Mesothelial cell of epicardium (in vitro differentiated cells): ENCODE measurements at regions not wholly inside any gene's neighbourhood (a gene's known extent, or its start where the extent isn't known, plus 50 kb on each side); places are given as distances from the start of the nearest gene placed in this dataset.

ENCODE experiments used
- DNase-seq, 2 experiments: peaks; one replicate each; pipeline ENCODE4 v3.0.0; 2021; ENCODE audit warnings: low spot score in 2 of 2; ENCODE audit not compliant: unreplicated experiment in 2 of 2
- H3K27ac Mint-ChIP-seq: 2 replicates; pipeline ENCODE4 v1.8.0; 2021; ENCODE audit warnings: mixed read lengths
- H3K27me3 Mint-ChIP-seq: 2 replicates; pipeline ENCODE4 v1.8.0; 2021; ENCODE audit warnings: low read depth, mixed read lengths
- H3K36me3 Mint-ChIP-seq: 2 replicates; pipeline ENCODE4 v1.8.0; 2021; ENCODE audit warnings: mixed read lengths
- H3K4me1 Mint-ChIP-seq: 2 replicates; pipeline ENCODE4 v1.8.0; 2021; ENCODE audit warnings: mixed read lengths
- H3K4me3 Mint-ChIP-seq: 2 replicates; pipeline ENCODE4 v1.8.0; 2021; ENCODE audit warnings: mild to moderate bottlenecking, moderate library complexity, mixed read lengths
- H3K9me3 Mint-ChIP-seq: 2 replicates; pipeline ENCODE4 v1.8.0; 2021; ENCODE audit warnings: mixed read lengths
- TF ChIP-seq, protein P1 (sequence below): fragments of 200-600 bp; sonication (generic); IDR thresholded peaks from one replicate; pipeline ENCODE4 v1.5.0; 2021; ENCODE audit warnings: antibody characterized with exemption; ENCODE audit not compliant: unreplicated experiment

DNA sequence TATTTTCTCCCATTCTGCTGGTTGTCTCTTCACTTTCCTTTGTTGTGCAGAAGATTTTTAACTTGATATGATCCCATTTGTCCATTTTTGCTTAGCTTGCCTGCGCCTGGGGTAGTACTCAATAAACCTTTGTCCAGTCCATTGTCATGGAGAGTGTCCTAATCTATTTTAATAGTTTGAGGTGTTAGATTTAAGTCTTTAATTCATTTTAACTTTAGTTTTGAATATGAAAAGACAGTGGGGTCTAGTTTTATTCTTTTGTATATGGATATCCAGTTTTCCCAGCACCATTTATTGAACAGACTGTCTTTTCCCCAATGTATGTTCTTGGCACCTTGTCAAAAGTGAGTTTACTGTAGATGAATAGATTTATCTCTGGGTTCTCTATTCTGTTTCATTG is 76.0 kb upstream of the ITM2A start:
- peaks cover 9% of the 10 kb centered on the region for H3K9me3 Mint-ChIP-seq
- no peak overlapping the region for H3K4me3 Mint-ChIP-seq
- no peaks in the 10 kb centered on the region for H3K36me3 Mint-ChIP-seq
- no peak overlapping the region for H3K27ac Mint-ChIP-seq
- TF ChIP-seq, protein P1, sequence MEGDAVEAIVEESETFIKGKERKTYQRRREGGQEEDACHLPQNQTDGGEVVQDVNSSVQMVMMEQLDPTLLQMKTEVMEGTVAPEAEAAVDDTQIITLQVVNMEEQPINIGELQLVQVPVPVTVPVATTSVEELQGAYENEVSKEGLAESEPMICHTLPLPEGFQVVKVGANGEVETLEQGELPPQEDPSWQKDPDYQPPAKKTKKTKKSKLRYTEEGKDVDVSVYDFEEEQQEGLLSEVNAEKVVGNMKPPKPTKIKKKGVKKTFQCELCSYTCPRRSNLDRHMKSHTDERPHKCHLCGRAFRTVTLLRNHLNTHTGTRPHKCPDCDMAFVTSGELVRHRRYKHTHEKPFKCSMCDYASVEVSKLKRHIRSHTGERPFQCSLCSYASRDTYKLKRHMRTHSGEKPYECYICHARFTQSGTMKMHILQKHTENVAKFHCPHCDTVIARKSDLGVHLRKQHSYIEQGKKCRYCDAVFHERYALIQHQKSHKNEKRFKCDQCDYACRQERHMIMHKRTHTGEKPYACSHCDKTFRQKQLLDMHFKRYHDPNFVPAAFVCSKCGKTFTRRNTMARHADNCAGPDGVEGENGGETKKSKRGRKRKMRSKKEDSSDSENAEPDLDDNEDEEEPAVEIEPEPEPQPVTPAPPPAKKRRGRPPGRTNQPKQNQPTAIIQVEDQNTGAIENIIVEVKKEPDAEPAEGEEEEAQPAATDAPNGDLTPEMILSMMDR = no peak
- H3K27me3 Mint-ChIP-seq = no peaks in the 10 kb centered on the region
- no peak for DNase-seq
- H3K4me1 Mint-ChIP-seq = no peaks in the 10 kb centered on the region

DNA sequence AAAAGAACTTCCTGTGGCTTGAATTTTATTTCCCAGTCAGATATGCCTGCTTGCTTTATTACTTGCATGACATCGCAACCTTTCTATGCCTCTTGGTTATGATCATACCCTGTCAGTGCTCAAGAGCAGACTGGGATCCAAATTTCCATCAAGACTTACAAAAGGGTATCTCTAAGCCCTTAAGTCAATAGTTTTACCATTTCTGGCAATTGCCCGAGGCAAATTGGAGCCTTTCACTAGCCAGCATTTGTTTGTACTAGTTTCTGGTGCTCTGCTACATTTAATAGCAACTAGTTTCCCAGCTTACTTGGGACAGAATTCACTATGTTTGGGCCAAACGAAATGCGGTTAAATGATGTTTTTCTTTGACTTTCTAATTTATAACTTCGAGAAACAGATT is 73.2 kb upstream of the ITM2A start:
- H3K27ac Mint-ChIP-seq = no peak overlapping the region
- H3K4me1 Mint-ChIP-seq = no peaks in the 10 kb centered on the region
- TF ChIP-seq, protein P1 = no peak
- peaks cover 1% of the 10 kb centered on the region for H3K36me3 Mint-ChIP-seq
- H3K27me3 Mint-ChIP-seq = no peaks in the 10 kb centered on the region
- H3K9me3 Mint-ChIP-seq = peaks cover 19% of the 10 kb centered on the region
- H3K4me3 Mint-ChIP-seq = no peak overlapping the region
- DNase-seq = no peak
